Thyroid gland (tissue), 4 donors: ENCODE measurements at regions not wholly inside any gene's neighbourhood (a gene's known extent, or its start where the extent isn't known, plus 50 kb on each side); places are given as distances from the start of the nearest gene placed in this dataset.

Experiments
- POLR2A ChIP-seq, 2 donors: fragments of 450-650 bp; IDR thresholded peaks; one replicate each; pipeline ENCODE4 v1.6.1; 2017; ENCODE audit warnings: antibody characterized with exemption in 2 of 2, mild to moderate bottlenecking in 2 of 2, moderate library complexity in 1 of 2
- TF ChIP-seq, protein P1 (sequence below), 6 experiments: fragments of 200-600 bp in 3 of 6; fragments of 450-650 bp in 3 of 6; sonication (generic) in 3 of 6; IDR thresholded peaks; one replicate each; pipeline ENCODE4 v1.5.1; 2016 to 2019; ENCODE audit warnings: antibody characterized with exemption in 6 of 6, mild to moderate bottlenecking in 2 of 6, inconsistent platforms in 1 of 6, moderate library complexity in 1 of 6

DNA sequence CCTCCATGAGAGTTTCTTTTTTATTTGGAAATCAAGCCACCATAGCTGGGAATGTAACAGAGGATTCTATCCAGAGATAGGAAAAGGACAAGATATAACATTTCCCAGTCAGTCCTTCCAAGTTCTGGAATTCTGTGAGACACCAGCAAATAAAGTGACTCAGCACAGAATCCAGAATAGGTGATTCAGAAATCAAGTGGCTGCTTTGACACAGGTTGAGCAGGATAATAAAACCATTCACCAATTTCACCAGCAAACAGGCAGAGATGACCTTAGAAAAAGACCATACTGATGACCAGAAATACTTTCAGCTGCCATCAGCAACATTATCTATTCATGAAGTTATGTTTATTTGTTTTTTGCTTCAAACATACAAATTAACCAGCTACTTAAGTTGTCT, 491.5 kb upstream of the TUSC1 start:
- no peak for TF ChIP-seq POLR2A (IDR thresholded peaks at IDR 0.05)
- TF ChIP-seq, protein P1, sequence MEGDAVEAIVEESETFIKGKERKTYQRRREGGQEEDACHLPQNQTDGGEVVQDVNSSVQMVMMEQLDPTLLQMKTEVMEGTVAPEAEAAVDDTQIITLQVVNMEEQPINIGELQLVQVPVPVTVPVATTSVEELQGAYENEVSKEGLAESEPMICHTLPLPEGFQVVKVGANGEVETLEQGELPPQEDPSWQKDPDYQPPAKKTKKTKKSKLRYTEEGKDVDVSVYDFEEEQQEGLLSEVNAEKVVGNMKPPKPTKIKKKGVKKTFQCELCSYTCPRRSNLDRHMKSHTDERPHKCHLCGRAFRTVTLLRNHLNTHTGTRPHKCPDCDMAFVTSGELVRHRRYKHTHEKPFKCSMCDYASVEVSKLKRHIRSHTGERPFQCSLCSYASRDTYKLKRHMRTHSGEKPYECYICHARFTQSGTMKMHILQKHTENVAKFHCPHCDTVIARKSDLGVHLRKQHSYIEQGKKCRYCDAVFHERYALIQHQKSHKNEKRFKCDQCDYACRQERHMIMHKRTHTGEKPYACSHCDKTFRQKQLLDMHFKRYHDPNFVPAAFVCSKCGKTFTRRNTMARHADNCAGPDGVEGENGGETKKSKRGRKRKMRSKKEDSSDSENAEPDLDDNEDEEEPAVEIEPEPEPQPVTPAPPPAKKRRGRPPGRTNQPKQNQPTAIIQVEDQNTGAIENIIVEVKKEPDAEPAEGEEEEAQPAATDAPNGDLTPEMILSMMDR (IDR thresholded peaks at IDR 0.05): no peak
